Activated T-cell treated with anti-CD3 and anti-CD28 coated beads, Interleukin-2, amount 50 U/mL, for 48 hours (primary cell): ENCODE measurements at regions not wholly inside any gene's neighbourhood (a gene's known extent, or its start where the extent isn't known, plus 50 kb on each side); places are given as distances from the start of the nearest gene placed in this dataset.

ENCODE experiments used
- DNase-seq, 2 experiments: peaks; one replicate each; pipeline ENCODE4 v3.0.0-alpha.2; 2020

DNA sequence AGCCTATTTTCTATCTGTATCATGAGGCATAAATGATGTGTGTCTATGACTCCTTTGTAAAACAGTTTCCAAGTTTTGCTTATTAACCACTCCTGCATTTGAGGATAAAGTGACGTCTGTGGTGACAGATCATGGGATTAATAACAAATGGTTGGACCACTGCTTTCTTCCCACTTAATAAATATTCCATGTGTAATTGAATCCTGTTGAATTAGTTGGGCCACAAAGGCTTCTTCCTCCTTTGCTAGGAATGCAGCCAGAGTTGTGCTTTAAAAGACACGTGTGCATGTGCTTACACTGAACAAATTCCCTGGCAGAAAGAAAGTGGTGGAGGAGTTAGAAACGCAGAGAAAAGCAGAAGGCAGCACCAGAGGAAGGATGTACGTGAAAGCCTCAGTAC, 150.2 kb downstream of the ACTBL2 start:
- no peak for DNase-seq

- DNase-seq: no peak
Measured at GRCh38 chr5:57327561-57328367, 153.9 kb downstream of the GPBP1 start.

- DNase-seq: no peak
Measured at GRCh38 chr5:57325678-57326397, 152.0 kb downstream of the GPBP1 start.

DNA sequence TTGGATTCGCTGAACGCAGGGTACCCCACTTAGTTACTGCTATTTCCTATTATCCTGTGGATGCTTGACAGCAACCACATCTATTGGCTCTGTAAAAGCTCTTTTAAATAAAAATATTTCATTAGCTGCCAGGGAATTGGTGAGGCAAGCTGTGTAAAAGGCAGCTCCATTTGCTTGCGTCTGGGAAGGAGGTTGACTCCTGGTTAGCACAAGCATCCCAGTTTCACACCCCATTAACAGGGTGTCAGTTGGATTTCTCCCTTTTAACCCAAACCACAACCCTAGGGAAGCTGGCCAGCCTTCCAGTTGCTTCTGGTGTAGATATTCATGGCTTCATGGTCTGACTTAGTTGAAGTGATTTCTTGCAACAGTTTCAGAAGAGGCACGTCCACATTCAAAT, 151.0 kb downstream of the GPBP1 start:
- no peak for DNase-seq

DNA sequence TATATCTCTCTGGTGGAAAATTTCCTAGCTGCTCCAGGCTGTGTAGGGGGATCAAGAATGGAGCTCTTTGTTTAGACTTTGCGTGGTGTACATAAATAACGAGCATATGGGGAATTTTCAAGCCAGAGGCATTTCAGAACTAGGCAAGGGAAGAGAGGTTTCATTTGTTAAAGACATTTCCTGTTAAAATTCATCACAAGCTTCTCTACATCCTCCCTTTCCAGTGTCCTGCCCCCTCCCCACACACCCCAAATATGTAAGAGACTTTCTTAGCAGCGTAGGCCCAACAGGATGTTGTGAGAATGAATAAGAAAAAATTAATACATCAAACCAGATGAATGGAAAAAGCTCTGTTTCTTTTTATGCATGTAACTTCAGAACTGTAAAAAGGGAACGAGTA, 150.3 kb downstream of the GPBP1 start:
- no peak for DNase-seq

DNA sequence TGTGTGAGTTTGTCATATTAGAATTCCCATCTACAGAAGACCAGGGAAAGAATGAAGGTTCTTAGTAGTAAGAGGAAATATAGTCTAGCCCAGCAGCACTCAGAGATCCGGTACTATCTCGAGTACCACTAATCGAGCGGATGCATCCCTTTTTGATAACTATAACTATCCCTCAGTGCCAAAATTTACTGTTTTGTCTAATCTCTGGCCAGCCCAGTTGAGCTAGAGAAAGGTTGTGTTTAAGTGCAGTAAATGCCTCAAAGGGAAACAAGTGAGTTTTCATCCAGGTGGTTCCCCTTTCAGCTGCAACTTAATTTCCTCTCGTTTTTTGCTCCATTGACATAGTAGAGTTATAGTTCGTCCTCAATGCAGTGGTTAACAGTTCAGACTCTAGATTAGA, 146.7 kb downstream of the GPBP1 start:
- DNase-seq: no peak

- DNase-seq: no peak
Measured at GRCh38 chr5:57319628-57320027, 145.8 kb downstream of the GPBP1 start.

- DNase-seq: no peak
Measured at GRCh38 chr5:57318251-57318650, 144.4 kb downstream of the GPBP1 start.

DNA sequence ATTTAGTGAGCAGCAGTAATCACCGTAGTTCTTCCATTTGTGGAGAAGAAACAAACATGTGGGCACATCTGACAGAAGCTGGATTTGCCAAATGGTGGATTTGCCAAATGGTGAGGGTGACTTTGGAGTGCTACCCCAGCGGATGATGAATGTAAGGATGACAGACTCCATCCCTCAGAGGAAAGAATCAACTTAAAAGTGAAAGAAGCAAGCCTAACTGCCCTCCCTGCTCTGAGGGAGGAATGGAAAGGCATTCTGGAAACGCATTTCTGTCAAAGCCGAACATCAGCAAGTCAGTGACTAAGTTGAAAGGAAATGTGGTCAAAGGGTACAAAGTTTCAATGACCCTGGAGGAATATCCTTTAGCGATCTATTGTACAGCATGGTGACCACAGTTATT, 143.5 kb downstream of the GPBP1 start:
- no peak for DNase-seq

GRCh38 chr5:57316798-57317327, 143.0 kb downstream of the GPBP1 start:
- no peak for DNase-seq

DNA sequence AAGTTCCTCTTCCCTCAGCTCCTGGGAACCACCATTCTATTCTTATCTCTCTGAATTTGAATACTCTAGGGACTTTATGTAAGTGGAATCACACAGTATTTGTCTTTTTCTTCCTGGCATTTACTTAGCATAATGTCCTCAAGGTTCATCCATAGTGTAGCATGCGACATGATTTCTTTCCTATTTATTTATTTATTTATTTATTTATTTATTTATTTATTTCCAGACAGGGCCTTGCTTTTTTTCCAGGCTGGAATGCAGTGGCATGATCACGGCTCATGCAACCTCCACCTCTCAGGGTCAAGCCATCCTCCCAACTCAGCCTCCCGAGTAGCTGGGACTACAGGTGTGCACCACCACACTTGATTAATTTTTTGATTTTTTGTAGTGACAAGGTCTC, 142.1 kb downstream of the GPBP1 start:
- DNase-seq: no peak
